ENCODE measurements at regions not wholly inside any gene's neighbourhood (a gene's known extent, or its start where the extent isn't known, plus 50 kb on each side); places are given as distances from the start of the nearest gene placed in this dataset.

DNA sequence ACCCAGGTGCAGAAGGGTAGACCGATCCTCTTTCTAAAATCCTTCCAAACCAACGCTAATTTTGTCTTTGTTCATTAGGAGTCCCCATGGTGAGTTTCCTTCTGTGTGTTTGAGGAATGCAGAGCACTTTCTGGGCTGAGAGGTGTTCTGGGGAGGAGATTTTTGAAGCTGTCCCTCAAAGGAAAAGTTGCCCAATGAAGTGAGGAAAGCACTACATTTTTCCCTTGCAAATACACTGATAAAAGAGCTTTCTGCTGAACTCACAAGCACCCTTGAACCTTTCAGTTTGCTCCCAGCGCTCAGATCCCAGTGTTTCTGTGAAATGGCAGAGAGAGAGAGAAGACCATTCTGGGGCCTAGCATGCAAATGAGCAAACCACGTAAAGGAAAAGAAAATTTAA is 299.6 kb upstream of the FANCL start:
- DNase-seq (ENCODE audit: low read depth): no peak
- H3K4me3 ChIP-seq (ENCODE audit: low read length): no peak overlapping the region
- TF ChIP-seq, protein P1, sequence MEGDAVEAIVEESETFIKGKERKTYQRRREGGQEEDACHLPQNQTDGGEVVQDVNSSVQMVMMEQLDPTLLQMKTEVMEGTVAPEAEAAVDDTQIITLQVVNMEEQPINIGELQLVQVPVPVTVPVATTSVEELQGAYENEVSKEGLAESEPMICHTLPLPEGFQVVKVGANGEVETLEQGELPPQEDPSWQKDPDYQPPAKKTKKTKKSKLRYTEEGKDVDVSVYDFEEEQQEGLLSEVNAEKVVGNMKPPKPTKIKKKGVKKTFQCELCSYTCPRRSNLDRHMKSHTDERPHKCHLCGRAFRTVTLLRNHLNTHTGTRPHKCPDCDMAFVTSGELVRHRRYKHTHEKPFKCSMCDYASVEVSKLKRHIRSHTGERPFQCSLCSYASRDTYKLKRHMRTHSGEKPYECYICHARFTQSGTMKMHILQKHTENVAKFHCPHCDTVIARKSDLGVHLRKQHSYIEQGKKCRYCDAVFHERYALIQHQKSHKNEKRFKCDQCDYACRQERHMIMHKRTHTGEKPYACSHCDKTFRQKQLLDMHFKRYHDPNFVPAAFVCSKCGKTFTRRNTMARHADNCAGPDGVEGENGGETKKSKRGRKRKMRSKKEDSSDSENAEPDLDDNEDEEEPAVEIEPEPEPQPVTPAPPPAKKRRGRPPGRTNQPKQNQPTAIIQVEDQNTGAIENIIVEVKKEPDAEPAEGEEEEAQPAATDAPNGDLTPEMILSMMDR (conservative IDR thresholded peaks at IDR 0.05; ENCODE audit: low read depth, low read length): no peak

DNA sequence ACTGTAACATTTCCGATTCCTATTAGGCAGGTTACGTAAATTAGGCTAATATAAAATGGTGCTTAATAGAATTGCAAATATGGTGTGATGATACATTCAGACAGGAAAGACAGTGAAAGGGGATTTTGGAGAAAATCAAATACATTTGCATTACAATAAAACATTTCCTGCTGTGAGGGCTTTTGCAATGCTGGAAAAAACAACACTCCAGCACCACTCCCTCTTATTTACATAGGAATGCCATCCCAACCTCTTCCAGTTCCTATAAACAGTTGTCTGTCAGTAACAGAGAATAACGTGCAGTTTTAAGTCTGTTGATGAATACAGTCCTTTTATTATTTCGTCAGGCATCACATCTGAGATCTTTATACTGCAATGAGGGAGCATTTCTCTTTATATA is 298.8 kb upstream of the FANCL start:
- TF ChIP-seq, protein P1 (conservative IDR thresholded peaks at IDR 0.05; ENCODE audit: low read depth, low read length): no peak
- DNase-seq (ENCODE audit: low read depth): no peak
- no peak overlapping the region for H3K4me3 ChIP-seq (ENCODE audit: low read length)

DNA sequence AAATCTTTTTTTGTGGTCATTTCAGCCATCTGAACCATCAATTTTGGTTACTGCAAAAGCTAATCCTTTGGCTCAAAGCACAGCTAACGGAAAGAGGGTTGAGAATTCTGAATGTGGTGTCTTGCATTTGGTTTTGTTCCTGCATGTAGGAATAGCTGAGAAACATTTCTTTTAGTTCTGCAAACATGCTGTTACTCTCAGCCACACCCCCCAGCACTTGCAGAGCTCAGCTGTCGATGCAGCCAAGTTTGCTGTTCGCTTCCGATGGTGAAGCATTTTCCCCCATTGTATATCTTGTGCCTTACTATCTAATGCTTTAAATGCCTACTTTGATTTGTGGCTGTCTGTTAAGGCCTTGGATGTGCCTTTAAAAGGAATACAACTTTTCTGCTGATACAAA is 294.9 kb upstream of the FANCL start:
- DNase-seq (ENCODE audit: low read depth): no peak
- H3K4me3 ChIP-seq (ENCODE audit: low read length): no peak overlapping the region
- TF ChIP-seq, protein P1 (conservative IDR thresholded peaks at IDR 0.05; ENCODE audit: low read depth, low read length): no peak

DNA sequence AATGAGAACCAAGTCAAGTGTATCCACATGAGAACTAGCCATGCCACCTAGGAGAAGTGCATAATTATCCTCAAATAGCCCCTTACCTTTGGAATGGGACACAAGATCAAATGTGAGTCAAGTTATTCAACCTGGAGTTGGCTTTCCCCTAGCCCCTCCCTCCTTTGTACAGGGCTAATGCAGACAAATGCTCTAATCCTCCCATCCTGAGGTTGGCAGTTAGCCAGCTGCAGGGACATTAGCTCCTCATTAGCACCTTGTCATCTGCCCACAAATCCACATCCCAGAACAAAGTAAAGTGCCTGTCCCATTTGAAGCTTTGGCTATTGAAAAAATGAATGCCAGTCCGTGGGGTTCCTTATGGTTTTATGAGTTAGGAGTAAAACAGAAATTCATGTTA is 294.1 kb upstream of the FANCL start:
- DNase-seq (ENCODE audit: low read depth): no peak
- TF ChIP-seq, protein P1 (conservative IDR thresholded peaks at IDR 0.05; ENCODE audit: low read depth, low read length): no peak
- H3K4me3 ChIP-seq (ENCODE audit: low read length): no peak overlapping the region

DNA sequence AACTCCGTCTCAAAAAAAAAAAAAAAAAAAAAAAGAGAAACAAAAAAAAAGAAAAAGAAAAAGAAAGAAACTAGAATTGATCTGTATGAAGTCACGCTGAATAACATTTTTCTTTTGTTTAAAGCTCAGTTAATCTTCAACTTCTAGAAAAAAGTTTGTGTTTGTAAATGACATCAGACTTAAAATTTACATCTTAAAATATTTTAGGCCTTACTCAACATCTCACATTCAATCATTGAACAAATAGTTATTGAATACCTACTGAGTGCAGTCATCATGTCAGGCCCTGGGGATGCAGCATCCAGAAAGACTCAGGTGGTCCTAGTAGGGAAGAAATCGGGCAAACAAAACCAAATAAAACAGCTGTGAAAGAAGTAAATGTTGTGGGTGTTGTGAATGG is 292.3 kb upstream of the FANCL start:
- no peak overlapping the region for H3K4me3 ChIP-seq (ENCODE audit: low read length)
- DNase-seq (ENCODE audit: low read depth): no peak
- TF ChIP-seq, protein P1 (conservative IDR thresholded peaks at IDR 0.05; ENCODE audit: low read depth, low read length): no peak

DNA sequence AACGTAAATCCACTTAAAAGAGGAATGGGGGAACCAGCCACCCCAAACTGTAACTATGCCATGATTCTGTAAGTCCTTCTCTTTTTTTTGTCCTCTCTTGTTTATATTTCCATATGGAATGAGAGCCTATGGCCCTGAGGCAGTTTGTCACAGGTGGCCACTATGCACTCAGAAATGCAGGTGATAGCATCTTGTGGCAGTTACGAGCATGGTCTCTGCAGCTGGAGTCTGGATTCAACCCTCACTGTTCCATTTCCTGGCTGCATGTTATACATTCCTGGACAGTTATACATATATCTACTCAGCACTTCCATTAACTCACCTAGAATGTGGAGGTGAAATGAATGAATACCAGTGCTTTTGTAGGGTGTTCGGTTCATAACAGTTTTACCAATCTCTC is 291.5 kb upstream of the FANCL start:
- DNase-seq (ENCODE audit: low read depth): no peak
- TF ChIP-seq, protein P1 (conservative IDR thresholded peaks at IDR 0.05; ENCODE audit: low read depth, low read length): no peak
- H3K4me3 ChIP-seq (ENCODE audit: low read length): no peak overlapping the region

DNA sequence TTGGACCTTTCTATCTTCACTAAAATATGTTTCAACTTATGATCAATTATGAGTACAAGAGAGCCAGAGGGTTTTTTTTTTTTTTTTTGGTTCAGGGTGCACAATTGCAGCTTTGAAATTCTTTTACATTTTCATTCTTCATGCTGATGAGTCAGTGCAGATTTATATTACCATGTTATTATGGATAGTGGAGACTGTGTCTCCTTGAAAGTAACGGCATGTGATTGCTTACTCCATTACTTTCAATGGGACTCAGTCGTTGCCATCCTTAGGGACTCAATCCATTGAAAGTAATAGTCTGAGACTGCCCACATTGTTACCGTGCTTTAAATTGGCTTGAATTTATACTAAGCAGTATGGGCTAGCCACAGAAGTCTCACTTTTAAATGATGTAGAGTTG is 286.5 kb upstream of the FANCL start:
- TF ChIP-seq, protein P1 (conservative IDR thresholded peaks at IDR 0.05; ENCODE audit: low read depth, low read length): no peak
- no peak for DNase-seq (ENCODE audit: low read depth)
- no peak overlapping the region for H3K4me3 ChIP-seq (ENCODE audit: low read length)

All from retinal pigment epithelial cell (primary cell).